Central memory CD8-positive, alpha-beta T cell (primary cell): ENCODE measurements at regions not wholly inside any gene's neighbourhood (a gene's known extent, or its start where the extent isn't known, plus 50 kb on each side); places are given as distances from the start of the nearest gene placed in this dataset.
A peak's percentile ranks its signal among the peaks of the same experiment; 100 is the strongest.

Experiments used
- ATAC-seq: fragments of 150-1000 bp; cut with Tn5 transposase; replicated peaks from 2 replicates; pipeline ENCODE4 v1.10.0; 2022; ENCODE audit warnings: mild to moderate bottlenecking, moderate FRiP score, moderate number of reproducible peaks; ENCODE audit not compliant: poor library complexity, severe bottlenecking; ENCODE audit errors: extremely low read depth
- DNase-seq, 2 donors: peaks; one replicate each; pipeline ENCODE4 v3.0.0; 2021; ENCODE audit warnings: low spot score in 2 of 2
- H3K27ac Mint-ChIP-seq: one replicate; pipeline ENCODE4 v1.8.0; 2022; ENCODE audit warnings: low read depth, mild to moderate bottlenecking, moderate library complexity, mixed read lengths
- H3K27me3 Mint-ChIP-seq: one replicate; pipeline ENCODE4 v1.8.0; 2022; ENCODE audit warnings: mixed read lengths
- H3K36me3 Mint-ChIP-seq: one replicate; pipeline ENCODE4 v1.8.0; 2022; ENCODE audit warnings: mild to moderate bottlenecking, moderate library complexity, mixed read lengths; ENCODE audit not compliant: insufficient read depth
- H3K4me1 Mint-ChIP-seq: one replicate; pipeline ENCODE4 v1.8.0; 2022; ENCODE audit warnings: mixed read lengths
- H3K4me3 Mint-ChIP-seq: one replicate; pipeline ENCODE4 v1.8.0; 2022; ENCODE audit warnings: mild to moderate bottlenecking, moderate library complexity, mixed read lengths
- H3K9me3 Mint-ChIP-seq: one replicate; pipeline ENCODE4 v1.8.0; 2022; ENCODE audit warnings: mixed read lengths

- Mint-ChIP-seq H3K27ac (no peak overlapping the region), H3K9me3 (peaks cover 9% of the 10 kb centered on the region), H3K4me1 (no peaks in the 10 kb centered on the region), H3K27me3 (peaks cover 17% of the 10 kb centered on the region), H3K36me3 (no peaks in the 10 kb centered on the region), H3K4me3 (no peak overlapping the region)
- ATAC-seq (no peak), DNase-seq (no peak)
These were observed 260.6 kb upstream of the STXBP5 start for GRCh38 chr6:146943664-146944063.

- Mint-ChIP-seq H3K27ac (no peak overlapping the region), H3K9me3 (peaks cover 9% of the 10 kb centered on the region), H3K4me1 (no peaks in the 10 kb centered on the region), H3K4me3 (no peak overlapping the region), H3K36me3 (no peaks in the 10 kb centered on the region), H3K27me3 (peaks cover 17% of the 10 kb centered on the region)
- no peak for DNase-seq
- no peak for ATAC-seq
These were observed 260.1 kb upstream of the STXBP5 start for GRCh38 chr6:146944077-146944476.

- Mint-ChIP-seq H3K27ac (no peak overlapping the region), H3K9me3 (peaks cover 9% of the 10 kb centered on the region), H3K36me3 (no peaks in the 10 kb centered on the region), H3K27me3 (peaks cover 17% of the 10 kb centered on the region), H3K4me3 (no peak overlapping the region), H3K4me1 (no peaks in the 10 kb centered on the region)
- DNase-seq (no peak), ATAC-seq (no peak)
These were observed 259.4 kb upstream of the STXBP5 start for GRCh38 chr6:146944809-146945208.

- Mint-ChIP-seq H3K9me3 (peaks cover 9% of the 10 kb centered on the region), H3K36me3 (no peaks in the 10 kb centered on the region), H3K4me3 (no peak overlapping the region), H3K4me1 (peaks cover 8% of the 10 kb centered on the region), H3K27ac (no peak overlapping the region), H3K27me3 (peaks cover 26% of the 10 kb centered on the region)
- ATAC-seq: no peak
- no peak for DNase-seq
These were observed 257.7 kb upstream of the STXBP5 start for GRCh38 chr6:146946559-146946958.

GRCh38 chr6:146948790-146949342 is 255.4 kb upstream of the STXBP5 start:
- H3K27ac Mint-ChIP-seq: no peak overlapping the region

GRCh38 chr6:146949425-146949824 is 254.8 kb upstream of the STXBP5 start:
- peaks cover 8% of the 10 kb centered on the region for H3K4me1 Mint-ChIP-seq
- H3K4me3 Mint-ChIP-seq: no peak overlapping the region
- DNase-seq (no peak), ATAC-seq (no peak)
- no peaks in the 10 kb centered on the region for H3K36me3 Mint-ChIP-seq
- no peak overlapping the region for H3K27ac Mint-ChIP-seq
- no peaks in the 10 kb centered on the region for H3K9me3 Mint-ChIP-seq
- peaks cover 13% of the 10 kb centered on the region for H3K27me3 Mint-ChIP-seq

More at GRCh38 chr6:146948790-146949342, 255.4 kb upstream of the STXBP5 start:
- ATAC-seq: no peak
- DNase-seq: no peak
- Mint-ChIP-seq H3K4me1 (peaks cover 8% of the 10 kb centered on the region), H3K36me3 (no peaks in the 10 kb centered on the region), H3K4me3 (no peak overlapping the region), H3K27me3 (peaks cover 13% of the 10 kb centered on the region), H3K9me3 (no peaks in the 10 kb centered on the region)

GRCh38 chr6:146950351-146950835 is 253.8 kb upstream of the STXBP5 start:
- Mint-ChIP-seq H3K4me1 (peaks cover 8% of the 10 kb centered on the region), H3K4me3 (no peak overlapping the region), H3K27ac (no peak overlapping the region), H3K9me3 (no peaks in the 10 kb centered on the region), H3K36me3 (no peaks in the 10 kb centered on the region), H3K27me3 (peaks cover 13% of the 10 kb centered on the region)
- ATAC-seq: peak; percentile 24
- no peak for DNase-seq

GRCh38 chr6:146955570-146955969 is 248.6 kb upstream of the STXBP5 start:
- no peak overlapping the region for H3K4me3 Mint-ChIP-seq
- ATAC-seq (no peak), DNase-seq (no peak)
- peaks cover 6% of the 10 kb centered on the region for H3K4me1 Mint-ChIP-seq
- no peak overlapping the region for H3K27ac Mint-ChIP-seq
- H3K27me3 Mint-ChIP-seq: peaks cover 9% of the 10 kb centered on the region
- no peaks in the 10 kb centered on the region for H3K9me3 Mint-ChIP-seq
- no peaks in the 10 kb centered on the region for H3K36me3 Mint-ChIP-seq

GRCh38 chr6:146957181-146958093 is 246.8 kb upstream of the STXBP5 start:
- DNase-seq (no peak), ATAC-seq (no peak)
- Mint-ChIP-seq H3K27me3 (no peaks in the 10 kb centered on the region), H3K4me3 (no peak overlapping the region), H3K27ac (no peak overlapping the region), H3K9me3 (no peaks in the 10 kb centered on the region), H3K4me1 (no peaks in the 10 kb centered on the region), H3K36me3 (no peaks in the 10 kb centered on the region)

- H3K27ac Mint-ChIP-seq: no peak overlapping the region
- H3K36me3 Mint-ChIP-seq: peaks cover 2% of the 10 kb centered on the region
- no peaks in the 10 kb centered on the region for H3K27me3 Mint-ChIP-seq
- DNase-seq (no peak), ATAC-seq (no peak)
- no peak overlapping the region for H3K4me3 Mint-ChIP-seq
- peaks cover 8% of the 10 kb centered on the region for H3K9me3 Mint-ChIP-seq
- H3K4me1 Mint-ChIP-seq: no peaks in the 10 kb centered on the region
These were observed 242.4 kb upstream of the STXBP5 start for GRCh38 chr6:146961831-146962230.

GRCh38 chr6:146962329-146962728 is 241.9 kb upstream of the STXBP5 start:
- H3K27ac Mint-ChIP-seq: no peak overlapping the region
- ATAC-seq (no peak), DNase-seq (no peak)
- peaks cover 8% of the 10 kb centered on the region for H3K9me3 Mint-ChIP-seq
- H3K27me3 Mint-ChIP-seq: no peaks in the 10 kb centered on the region
- H3K36me3 Mint-ChIP-seq: peaks cover 2% of the 10 kb centered on the region
- H3K4me1 Mint-ChIP-seq: no peaks in the 10 kb centered on the region
- no peak overlapping the region for H3K4me3 Mint-ChIP-seq

GRCh38 chr6:146965110-146965689 is 239.0 kb upstream of the STXBP5 start:
- Mint-ChIP-seq H3K36me3 (peaks cover 2% of the 10 kb centered on the region), H3K4me3 (no peak overlapping the region), H3K4me1 (no peaks in the 10 kb centered on the region), H3K27me3 (no peaks in the 10 kb centered on the region), H3K27ac (no peak overlapping the region), H3K9me3 (peaks cover 8% of the 10 kb centered on the region)
- DNase-seq (no peak), ATAC-seq (no peak)
